ENCODE measurements at regions not wholly inside any gene's neighbourhood (a gene's known extent, or its start where the extent isn't known, plus 50 kb on each side); places are given as distances from the start of the nearest gene placed in this dataset.

- peak in 1 of 2 experiments; percentile 34 for DNase-seq
- CTCF ChIA-PET, result no interaction called here
- no TSS peak for BruUV-seq (replicated peaks)
- intact Hi-C loops (cut with micrococcal nuclease; ENCODE audit: unreplicated experiment), result no loop called here
- POLR2A ChIA-PET, result no interaction called here
- H3K4me3 ChIP-seq (ENCODE audit: low read depth, low read length), result no peak overlapping the region
- H3K36me3 ChIP-seq (ENCODE audit: control insufficient read depth, insufficient read depth, low read length), result no peaks in the 10 kb centered on the region
- H3K9me3 Mint-ChIP-seq (ENCODE audit: unreplicated experiment), result no peaks in the 10 kb centered on the region
- no peak overlapping the region for H3K27ac Mint-ChIP-seq (ENCODE audit: unreplicated experiment)
- H3K27me3 Mint-ChIP-seq (ENCODE audit: insufficient read depth, unreplicated experiment), result peaks cover 28% of the 10 kb centered on the region
- no peaks in the 10 kb centered on the region for H3K4me1 ChIP-seq
- H3K4me1 Mint-ChIP-seq (ENCODE audit: low read depth, unreplicated experiment), result no peaks in the 10 kb centered on the region
- H3K9me3 ChIP-seq, result no peaks in the 10 kb centered on the region
- peaks cover 3% of the 10 kb centered on the region; the same call in 1 of the 2 replicates for H3K27me3 ChIP-seq (replicated peaks; ENCODE audit: control insufficient read depth, insufficient read depth, low read length)
- H3K36me3 Mint-ChIP-seq (ENCODE audit: insufficient read depth, unreplicated experiment), result no peaks in the 10 kb centered on the region
- no peak for TF ChIP-seq CTCF (IDR thresholded peaks at IDR 0.05; ENCODE audit: insufficient read depth in 1 of 2, low read depth in 1 of 2, low read length in 1 of 2, severe bottlenecking in 1 of 2, unreplicated experiment in 1 of 2)
- no peak overlapping the region for H3K4me3 Mint-ChIP-seq (ENCODE audit: unreplicated experiment)
Observed at GRCh38 chr20:57908226-57908625, 198.4 kb upstream of the PMEPA1 start.

GRCh38 chr20:57907131-57908000 lies 197.6 kb upstream of the PMEPA1 start:
- no peak for TF ChIP-seq CTCF (IDR thresholded peaks at IDR 0.05; ENCODE audit: insufficient read depth in 1 of 2, low read depth in 1 of 2, low read length in 1 of 2, severe bottlenecking in 1 of 2, unreplicated experiment in 1 of 2)
- Mint-ChIP-seq H3K9me3 (ENCODE audit: unreplicated experiment) (no peaks in the 10 kb centered on the region), H3K4me1 (ENCODE audit: low read depth, unreplicated experiment) (no peaks in the 10 kb centered on the region), H3K4me3 (ENCODE audit: unreplicated experiment) (no peak overlapping the region), H3K36me3 (ENCODE audit: insufficient read depth, unreplicated experiment) (no peaks in the 10 kb centered on the region), H3K27me3 (ENCODE audit: insufficient read depth, unreplicated experiment) (peaks cover 23% of the 10 kb centered on the region), H3K27ac (ENCODE audit: unreplicated experiment) (no peak overlapping the region)
- POLR2A ChIA-PET, result no interaction called here
- DNase-seq, result peak in 1 of 2 experiments; percentile 36
- Histone ChIP-seq H3K9me3 (no peaks in the 10 kb centered on the region), H3K4me3 (ENCODE audit: low read depth, low read length) (no peak overlapping the region), H3K36me3 (ENCODE audit: control insufficient read depth, insufficient read depth, low read length) (no peaks in the 10 kb centered on the region), H3K27me3 (replicated peaks; ENCODE audit: control insufficient read depth, insufficient read depth, low read length) (peaks cover 3% of the 10 kb centered on the region; the same call in 1 of the 2 replicates), H3K4me1 (no peaks in the 10 kb centered on the region)
- BruUV-seq (replicated peaks), result no TSS peak
- CTCF ChIA-PET, result no interaction called here
- intact Hi-C loops (cut with micrococcal nuclease; ENCODE audit: unreplicated experiment), result no loop called here

GRCh38 chr20:57905448-57905847 lies 195.6 kb upstream of the PMEPA1 start:
- DNase-seq, result peak in 1 of 2 experiments; percentile 2
- Mint-ChIP-seq H3K9me3 (ENCODE audit: unreplicated experiment) (no peaks in the 10 kb centered on the region), H3K4me3 (ENCODE audit: unreplicated experiment) (no peak overlapping the region), H3K27ac (ENCODE audit: unreplicated experiment) (no peak overlapping the region), H3K36me3 (ENCODE audit: insufficient read depth, unreplicated experiment) (no peaks in the 10 kb centered on the region), H3K4me1 (ENCODE audit: low read depth, unreplicated experiment) (no peaks in the 10 kb centered on the region), H3K27me3 (ENCODE audit: insufficient read depth, unreplicated experiment) (peaks cover 25% of the 10 kb centered on the region)
- ChIA-PET CTCF (no interaction called here), POLR2A (no interaction called here)
- no peak for TF ChIP-seq CTCF (IDR thresholded peaks at IDR 0.05; ENCODE audit: insufficient read depth in 1 of 2, low read depth in 1 of 2, low read length in 1 of 2, severe bottlenecking in 1 of 2, unreplicated experiment in 1 of 2)
- no peak overlapping the region for H3K4me3 ChIP-seq (ENCODE audit: low read depth, low read length)
- BruUV-seq (replicated peaks), result no TSS peak
- H3K4me1 ChIP-seq, result no peaks in the 10 kb centered on the region
- no peaks in the 10 kb centered on the region; the same call in 1 of the 2 replicates for H3K27me3 ChIP-seq (replicated peaks; ENCODE audit: control insufficient read depth, insufficient read depth, low read length)
- H3K9me3 ChIP-seq, result no peaks in the 10 kb centered on the region
- intact Hi-C loops (cut with micrococcal nuclease; ENCODE audit: unreplicated experiment), result no loop called here
- H3K36me3 ChIP-seq (ENCODE audit: control insufficient read depth, insufficient read depth, low read length), result no peaks in the 10 kb centered on the region
